WTC11 (cell line): ENCODE measurements at regions not wholly inside any gene's neighbourhood (a gene's known extent, or its start where the extent isn't known, plus 50 kb on each side); places are given as distances from the start of the nearest gene placed in this dataset.

Experiments used
- ATAC-seq: fragments of 200-7000 bp; cut with Tn5 transposase; 2 replicates; pipeline ENCODE4 v1.10.0; 2021; ENCODE audit warnings: mild to moderate bottlenecking, moderate library complexity
- CTCF ChIA-PET: fragments of 300-600 bp; sonication (Branson Sonifier 250); formaldehyde crosslinking; loops from one replicate; lab custom pipeline; 2021; ENCODE audit warnings: antibody characterized with exemption; lab: Charles Lee
- POLR2A ChIA-PET: fragments of 350-600 bp; sonication (Branson Sonifier 250); formaldehyde crosslinking; loops from one replicate; lab custom pipeline; 2021; ENCODE audit warnings: antibody characterized with exemption; lab: Charles Lee
- DNase-seq: peaks from one replicate; pipeline ENCODE4 v3.0.0; 2021; ENCODE audit warnings: low spot score
- H3K27ac Mint-ChIP-seq: 2 replicates; pipeline ENCODE4 v1.8.0; 2021; ENCODE audit warnings: mixed read lengths
- H3K27me3 Mint-ChIP-seq: 2 replicates; pipeline ENCODE4 v1.8.0; 2021; ENCODE audit warnings: low read depth, mild to moderate bottlenecking, moderate library complexity, mixed read lengths
- H3K36me3 Mint-ChIP-seq: 2 replicates; pipeline ENCODE4 v1.8.0; 2021; ENCODE audit warnings: mixed read lengths
- H3K4me1 Mint-ChIP-seq: 2 replicates; pipeline ENCODE4 v1.8.0; 2022; ENCODE audit warnings: mixed read lengths
- H3K4me3 Mint-ChIP-seq: 2 replicates; pipeline ENCODE4 v1.8.0; 2021; ENCODE audit warnings: mild to moderate bottlenecking, moderate library complexity, mixed read lengths
- H3K9me3 Mint-ChIP-seq: 2 replicates; pipeline ENCODE4 v1.8.0; 2021; ENCODE audit warnings: mixed read lengths
- CBFB ChIP-seq: sonication (generic); formaldehyde crosslinking; IDR thresholded peaks from 2 replicates; pipeline ENCODE4 v1.8.1; 2022; ENCODE audit warnings: mild to moderate bottlenecking, low read depth, missing genetic modification reagents
- ETV6 ChIP-seq: sonication (generic); formaldehyde crosslinking; IDR thresholded peaks from 2 replicates; pipeline ENCODE4 v1.8.1; 2022; ENCODE audit warnings: mild to moderate bottlenecking, missing genetic modification reagents
- FOXK1 ChIP-seq: sonication (generic); formaldehyde crosslinking; IDR thresholded peaks from 2 replicates; pipeline ENCODE4 v1.8.0; 2022; ENCODE audit warnings: mild to moderate bottlenecking, moderate library complexity, missing genetic modification reagents
- GTF2I ChIP-seq: fragments of 250-450 bp; sonication (Bioruptor Pico); conservative IDR thresholded peaks from 2 replicates; pipeline ENCODE4 v1.4.0; 2021; ENCODE audit warnings: mild to moderate bottlenecking
- HMGA2 ChIP-seq: fragments of 250-450 bp; sonication (Bioruptor Pico); IDR thresholded peaks from 2 replicates; pipeline ENCODE4 v1.4.0; 2021; ENCODE audit warnings: mild to moderate bottlenecking, moderate library complexity
- MXD4 ChIP-seq: fragments of 250-450 bp; sonication (Bioruptor Pico); IDR thresholded peaks from 2 replicates; pipeline ENCODE4 v1.8.0; 2021; ENCODE audit warnings: mild to moderate bottlenecking, moderate library complexity, borderline replicate concordance
- NFYB ChIP-seq: sonication (generic); formaldehyde crosslinking; conservative IDR thresholded peaks from 2 replicates; pipeline ENCODE4 v1.8.0; 2022; ENCODE audit warnings: low read depth, missing genetic modification reagents
- NR1H2 ChIP-seq: sonication (generic); formaldehyde crosslinking; IDR thresholded peaks from 2 replicates; pipeline ENCODE4 v1.9.0; 2021; ENCODE audit warnings: mild to moderate bottlenecking, moderate library complexity, missing genetic modification reagents
- NR2C2 ChIP-seq: sonication (generic); formaldehyde crosslinking; IDR thresholded peaks from 2 replicates; pipeline ENCODE4 v1.8.0; 2022; ENCODE audit warnings: mild to moderate bottlenecking, missing genetic modification reagents
- TEAD1 ChIP-seq: sonication (generic); formaldehyde crosslinking; IDR thresholded peaks from 2 replicates; pipeline ENCODE4 v1.8.0; 2022; ENCODE audit warnings: mild to moderate bottlenecking, missing genetic modification reagents
- TEAD4 ChIP-seq: sonication (generic); formaldehyde crosslinking; IDR thresholded peaks from 2 replicates; pipeline ENCODE4 v1.8.0; 2022; ENCODE audit warnings: mild to moderate bottlenecking, missing genetic modification reagents
- ZNF219 ChIP-seq: sonication (generic); formaldehyde crosslinking; IDR thresholded peaks from 2 replicates; pipeline ENCODE4 v1.8.0; 2023; ENCODE audit warnings: missing genetic modification reagents, mild to moderate bottlenecking, borderline replicate concordance
- TF ChIP-seq, protein P1 (sequence below): sonication (generic); formaldehyde crosslinking; IDR thresholded peaks from 2 replicates; pipeline ENCODE4 v1.8.0; 2022; ENCODE audit warnings: mild to moderate bottlenecking, missing genetic modification reagents
- TF ChIP-seq, protein P2 (sequence below): sonication (generic); formaldehyde crosslinking; IDR thresholded peaks from 2 replicates; pipeline ENCODE4 v1.8.0; 2022; ENCODE audit warnings: mild to moderate bottlenecking, missing genetic modification reagents
- TF ChIP-seq, protein P3 (sequence below): fragments of 250-450 bp; sonication (Bioruptor Pico); IDR thresholded peaks from 2 replicates; pipeline ENCODE4 v2.1.2; 2022; ENCODE audit warnings: mild to moderate bottlenecking, moderate library complexity
- TF ChIP-seq, protein P4 (sequence below): sonication (generic); formaldehyde crosslinking; IDR thresholded peaks from 2 replicates; pipeline ENCODE4 v1.8.1; 2023; ENCODE audit warnings: mild to moderate bottlenecking, missing genetic modification reagents
- TF ChIP-seq, protein P5 (sequence below): sonication (generic); formaldehyde crosslinking; IDR thresholded peaks from 2 replicates; pipeline ENCODE4 v1.8.1; 2023; ENCODE audit warnings: mild to moderate bottlenecking, missing genetic modification reagents, moderate library complexity
- TF ChIP-seq, protein P6 (sequence below): sonication (generic); formaldehyde crosslinking; IDR thresholded peaks from 2 replicates; pipeline ENCODE4 v1.8.1; 2022; ENCODE audit warnings: mild to moderate bottlenecking, missing genetic modification reagents, moderate library complexity, borderline replicate concordance
- TF ChIP-seq, protein P7 (sequence below): sonication (generic); formaldehyde crosslinking; IDR thresholded peaks from 2 replicates; pipeline ENCODE4 v1.8.0; 2023; ENCODE audit warnings: mild to moderate bottlenecking, missing genetic modification reagents
- TF ChIP-seq, protein P8 (sequence below): sonication (generic); formaldehyde crosslinking; IDR thresholded peaks from 2 replicates; pipeline ENCODE4 v1.8.1; 2022; ENCODE audit warnings: low read depth, missing genetic modification reagents, borderline replicate concordance
- TF ChIP-seq, protein P9 (sequence below): fragments of 250-450 bp; sonication (Bioruptor Pico); conservative IDR thresholded peaks from 2 replicates; pipeline ENCODE4 v1.9.0; 2021; ENCODE audit warnings: mild to moderate bottlenecking

DNA sequence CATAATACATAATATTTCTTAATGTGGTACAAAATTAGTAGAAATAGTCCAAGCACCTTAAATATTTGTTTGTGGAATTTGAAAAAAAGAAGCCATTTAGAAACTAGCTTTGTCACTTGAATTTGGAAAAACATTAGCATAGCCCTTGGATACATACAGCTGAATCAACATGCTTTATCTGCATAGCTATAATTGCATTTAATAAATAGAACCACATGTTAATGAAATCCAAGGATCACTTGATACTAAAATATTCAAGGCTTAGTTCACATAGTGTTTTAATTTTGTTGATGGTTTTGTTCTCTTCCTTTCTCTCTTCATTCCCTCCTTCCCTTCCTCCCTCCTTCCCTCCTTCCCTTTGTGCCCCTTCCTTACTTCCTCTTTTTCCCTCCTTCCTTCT, 169.4 kb upstream of the NRXN1 start:
- Mint-ChIP-seq H3K9me3 (peaks cover under 1% of the 10 kb centered on the region; the same call in 1 of the 2 replicates), H3K27me3 (no peaks in the 10 kb centered on the region), H3K4me3 (no peak overlapping the region), H3K27ac (no peak overlapping the region), H3K4me1 (no peaks in the 10 kb centered on the region), H3K36me3 (no peaks in the 10 kb centered on the region)
- POLR2A ChIA-PET: no interaction called here
- DNase-seq: no peak
- ATAC-seq: no peak
- CTCF ChIA-PET: no interaction called here
- TF ChIP-seq, protein P1, sequence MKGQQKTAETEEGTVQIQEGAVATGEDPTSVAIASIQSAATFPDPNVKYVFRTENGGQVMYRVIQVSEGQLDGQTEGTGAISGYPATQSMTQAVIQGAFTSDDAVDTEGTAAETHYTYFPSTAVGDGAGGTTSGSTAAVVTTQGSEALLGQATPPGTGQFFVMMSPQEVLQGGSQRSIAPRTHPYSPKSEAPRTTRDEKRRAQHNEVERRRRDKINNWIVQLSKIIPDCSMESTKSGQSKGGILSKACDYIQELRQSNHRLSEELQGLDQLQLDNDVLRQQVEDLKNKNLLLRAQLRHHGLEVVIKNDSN (CRISPR knock-in tag): no peak
- TF ChIP-seq HMGA2: no peak
- TF ChIP-seq, protein P2, sequence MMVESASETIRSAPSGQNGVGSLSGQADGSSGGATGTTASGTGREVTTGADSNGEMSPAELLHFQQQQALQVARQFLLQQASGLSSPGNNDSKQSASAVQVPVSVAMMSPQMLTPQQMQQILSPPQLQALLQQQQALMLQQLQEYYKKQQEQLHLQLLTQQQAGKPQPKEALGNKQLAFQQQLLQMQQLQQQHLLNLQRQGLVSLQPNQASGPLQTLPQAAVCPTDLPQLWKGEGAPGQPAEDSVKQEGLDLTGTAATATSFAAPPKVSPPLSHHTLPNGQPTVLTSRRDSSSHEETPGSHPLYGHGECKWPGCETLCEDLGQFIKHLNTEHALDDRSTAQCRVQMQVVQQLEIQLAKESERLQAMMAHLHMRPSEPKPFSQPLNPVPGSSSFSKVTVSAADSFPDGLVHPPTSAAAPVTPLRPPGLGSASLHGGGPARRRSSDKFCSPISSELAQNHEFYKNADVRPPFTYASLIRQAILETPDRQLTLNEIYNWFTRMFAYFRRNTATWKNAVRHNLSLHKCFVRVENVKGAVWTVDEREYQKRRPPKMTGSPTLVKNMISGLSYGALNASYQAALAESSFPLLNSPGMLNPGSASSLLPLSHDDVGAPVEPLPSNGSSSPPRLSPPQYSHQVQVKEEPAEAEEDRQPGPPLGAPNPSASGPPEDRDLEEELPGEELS (CRISPR knock-in tag): no peak
- TF ChIP-seq, protein P3, sequence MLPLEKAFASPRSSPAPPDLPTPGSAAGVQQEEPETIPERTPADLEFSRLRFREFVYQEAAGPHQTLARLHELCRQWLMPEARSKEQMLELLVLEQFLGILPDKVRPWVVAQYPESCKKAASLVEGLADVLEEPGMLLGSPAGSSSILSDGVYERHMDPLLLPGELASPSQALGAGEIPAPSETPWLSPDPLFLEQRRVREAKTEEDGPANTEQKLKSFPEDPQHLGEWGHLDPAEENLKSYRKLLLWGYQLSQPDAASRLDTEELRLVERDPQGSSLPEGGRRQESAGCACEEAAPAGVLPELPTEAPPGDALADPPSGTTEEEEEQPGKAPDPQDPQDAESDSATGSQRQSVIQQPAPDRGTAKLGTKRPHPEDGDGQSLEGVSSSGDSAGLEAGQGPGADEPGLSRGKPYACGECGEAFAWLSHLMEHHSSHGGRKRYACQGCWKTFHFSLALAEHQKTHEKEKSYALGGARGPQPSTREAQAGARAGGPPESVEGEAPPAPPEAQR: no peak
- TF ChIP-seq NFYB (CRISPR knock-in tag): no peak
- TF ChIP-seq, protein P4, sequence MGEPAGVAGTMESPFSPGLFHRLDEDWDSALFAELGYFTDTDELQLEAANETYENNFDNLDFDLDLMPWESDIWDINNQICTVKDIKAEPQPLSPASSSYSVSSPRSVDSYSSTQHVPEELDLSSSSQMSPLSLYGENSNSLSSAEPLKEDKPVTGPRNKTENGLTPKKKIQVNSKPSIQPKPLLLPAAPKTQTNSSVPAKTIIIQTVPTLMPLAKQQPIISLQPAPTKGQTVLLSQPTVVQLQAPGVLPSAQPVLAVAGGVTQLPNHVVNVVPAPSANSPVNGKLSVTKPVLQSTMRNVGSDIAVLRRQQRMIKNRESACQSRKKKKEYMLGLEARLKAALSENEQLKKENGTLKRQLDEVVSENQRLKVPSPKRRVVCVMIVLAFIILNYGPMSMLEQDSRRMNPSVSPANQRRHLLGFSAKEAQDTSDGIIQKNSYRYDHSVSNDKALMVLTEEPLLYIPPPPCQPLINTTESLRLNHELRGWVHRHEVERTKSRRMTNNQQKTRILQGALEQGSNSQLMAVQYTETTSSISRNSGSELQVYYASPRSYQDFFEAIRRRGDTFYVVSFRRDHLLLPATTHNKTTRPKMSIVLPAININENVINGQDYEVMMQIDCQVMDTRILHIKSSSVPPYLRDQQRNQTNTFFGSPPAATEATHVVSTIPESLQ (CRISPR knock-in tag): no peak
- TF ChIP-seq ETV6 (CRISPR knock-in tag): no peak

DNA sequence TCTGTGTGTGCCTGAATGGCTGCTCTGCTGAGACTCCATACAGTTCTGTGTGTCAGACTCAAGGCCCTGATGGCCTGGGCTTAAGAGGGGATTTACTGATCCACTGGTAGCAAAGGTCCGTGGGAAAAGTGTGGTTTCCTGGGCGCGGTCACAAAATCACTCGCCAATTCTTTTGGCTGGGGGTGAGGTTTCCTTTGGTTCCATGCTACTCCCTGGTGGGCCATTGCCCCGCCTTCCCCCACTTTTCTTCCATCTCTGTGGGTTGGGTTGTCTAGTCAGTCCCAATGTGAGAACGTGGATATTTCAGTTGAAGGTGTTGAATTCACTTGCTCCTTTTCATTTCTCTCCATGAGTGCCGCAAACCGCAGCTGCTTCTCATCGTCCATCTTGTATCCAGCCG, 162.7 kb upstream of the NRXN1 start:
- no peak for ATAC-seq
- CTCF ChIA-PET: no interaction called here
- Mint-ChIP-seq H3K36me3 (peaks cover 8% of the 10 kb centered on the region; the same call in 1 of the 2 replicates), H3K27me3 (no peaks in the 10 kb centered on the region), H3K27ac (no peak overlapping the region), H3K4me1 (peaks cover 9% of the 10 kb centered on the region), H3K9me3 (peaks cover 33% of the 10 kb centered on the region), H3K4me3 (no peak overlapping the region)
- no peak for DNase-seq
- POLR2A ChIA-PET: no interaction called here
- TF ChIP-seq, protein P5, sequence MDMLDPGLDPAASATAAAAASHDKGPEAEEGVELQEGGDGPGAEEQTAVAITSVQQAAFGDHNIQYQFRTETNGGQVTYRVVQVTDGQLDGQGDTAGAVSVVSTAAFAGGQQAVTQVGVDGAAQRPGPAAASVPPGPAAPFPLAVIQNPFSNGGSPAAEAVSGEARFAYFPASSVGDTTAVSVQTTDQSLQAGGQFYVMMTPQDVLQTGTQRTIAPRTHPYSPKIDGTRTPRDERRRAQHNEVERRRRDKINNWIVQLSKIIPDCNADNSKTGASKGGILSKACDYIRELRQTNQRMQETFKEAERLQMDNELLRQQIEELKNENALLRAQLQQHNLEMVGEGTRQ (CRISPR knock-in tag): no peak
- TF ChIP-seq, protein P6, sequence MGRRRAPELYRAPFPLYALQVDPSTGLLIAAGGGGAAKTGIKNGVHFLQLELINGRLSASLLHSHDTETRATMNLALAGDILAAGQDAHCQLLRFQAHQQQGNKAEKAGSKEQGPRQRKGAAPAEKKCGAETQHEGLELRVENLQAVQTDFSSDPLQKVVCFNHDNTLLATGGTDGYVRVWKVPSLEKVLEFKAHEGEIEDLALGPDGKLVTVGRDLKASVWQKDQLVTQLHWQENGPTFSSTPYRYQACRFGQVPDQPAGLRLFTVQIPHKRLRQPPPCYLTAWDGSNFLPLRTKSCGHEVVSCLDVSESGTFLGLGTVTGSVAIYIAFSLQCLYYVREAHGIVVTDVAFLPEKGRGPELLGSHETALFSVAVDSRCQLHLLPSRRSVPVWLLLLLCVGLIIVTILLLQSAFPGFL: no peak
- TF ChIP-seq TEAD1 (no peak), GTF2I (CRISPR knock-in tag) (no peak), NR1H2 (no peak), FOXK1 (CRISPR knock-in tag) (no peak), MXD4 (CRISPR knock-in tag) (no peak), CBFB (CRISPR knock-in tag) (no peak), NR2C2 (no peak), ZNF219 (CRISPR knock-in tag) (no peak), TEAD4 (no peak)
- TF ChIP-seq, protein P7, sequence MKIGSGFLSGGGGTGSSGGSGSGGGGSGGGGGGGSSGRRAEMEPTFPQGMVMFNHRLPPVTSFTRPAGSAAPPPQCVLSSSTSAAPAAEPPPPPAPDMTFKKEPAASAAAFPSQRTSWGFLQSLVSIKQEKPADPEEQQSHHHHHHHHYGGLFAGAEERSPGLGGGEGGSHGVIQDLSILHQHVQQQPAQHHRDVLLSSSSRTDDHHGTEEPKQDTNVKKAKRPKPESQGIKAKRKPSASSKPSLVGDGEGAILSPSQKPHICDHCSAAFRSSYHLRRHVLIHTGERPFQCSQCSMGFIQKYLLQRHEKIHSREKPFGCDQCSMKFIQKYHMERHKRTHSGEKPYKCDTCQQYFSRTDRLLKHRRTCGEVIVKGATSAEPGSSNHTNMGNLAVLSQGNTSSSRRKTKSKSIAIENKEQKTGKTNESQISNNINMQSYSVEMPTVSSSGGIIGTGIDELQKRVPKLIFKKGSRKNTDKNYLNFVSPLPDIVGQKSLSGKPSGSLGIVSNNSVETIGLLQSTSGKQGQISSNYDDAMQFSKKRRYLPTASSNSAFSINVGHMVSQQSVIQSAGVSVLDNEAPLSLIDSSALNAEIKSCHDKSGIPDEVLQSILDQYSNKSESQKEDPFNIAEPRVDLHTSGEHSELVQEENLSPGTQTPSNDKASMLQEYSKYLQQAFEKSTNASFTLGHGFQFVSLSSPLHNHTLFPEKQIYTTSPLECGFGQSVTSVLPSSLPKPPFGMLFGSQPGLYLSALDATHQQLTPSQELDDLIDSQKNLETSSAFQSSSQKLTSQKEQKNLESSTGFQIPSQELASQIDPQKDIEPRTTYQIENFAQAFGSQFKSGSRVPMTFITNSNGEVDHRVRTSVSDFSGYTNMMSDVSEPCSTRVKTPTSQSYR (CRISPR knock-in tag): no peak
- TF ChIP-seq, protein P8, sequence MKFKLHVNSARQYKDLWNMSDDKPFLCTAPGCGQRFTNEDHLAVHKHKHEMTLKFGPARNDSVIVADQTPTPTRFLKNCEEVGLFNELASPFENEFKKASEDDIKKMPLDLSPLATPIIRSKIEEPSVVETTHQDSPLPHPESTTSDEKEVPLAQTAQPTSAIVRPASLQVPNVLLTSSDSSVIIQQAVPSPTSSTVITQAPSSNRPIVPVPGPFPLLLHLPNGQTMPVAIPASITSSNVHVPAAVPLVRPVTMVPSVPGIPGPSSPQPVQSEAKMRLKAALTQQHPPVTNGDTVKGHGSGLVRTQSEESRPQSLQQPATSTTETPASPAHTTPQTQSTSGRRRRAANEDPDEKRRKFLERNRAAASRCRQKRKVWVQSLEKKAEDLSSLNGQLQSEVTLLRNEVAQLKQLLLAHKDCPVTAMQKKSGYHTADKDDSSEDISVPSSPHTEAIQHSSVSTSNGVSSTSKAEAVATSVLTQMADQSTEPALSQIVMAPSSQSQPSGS (CRISPR knock-in tag): no peak
- TF ChIP-seq, protein P9, sequence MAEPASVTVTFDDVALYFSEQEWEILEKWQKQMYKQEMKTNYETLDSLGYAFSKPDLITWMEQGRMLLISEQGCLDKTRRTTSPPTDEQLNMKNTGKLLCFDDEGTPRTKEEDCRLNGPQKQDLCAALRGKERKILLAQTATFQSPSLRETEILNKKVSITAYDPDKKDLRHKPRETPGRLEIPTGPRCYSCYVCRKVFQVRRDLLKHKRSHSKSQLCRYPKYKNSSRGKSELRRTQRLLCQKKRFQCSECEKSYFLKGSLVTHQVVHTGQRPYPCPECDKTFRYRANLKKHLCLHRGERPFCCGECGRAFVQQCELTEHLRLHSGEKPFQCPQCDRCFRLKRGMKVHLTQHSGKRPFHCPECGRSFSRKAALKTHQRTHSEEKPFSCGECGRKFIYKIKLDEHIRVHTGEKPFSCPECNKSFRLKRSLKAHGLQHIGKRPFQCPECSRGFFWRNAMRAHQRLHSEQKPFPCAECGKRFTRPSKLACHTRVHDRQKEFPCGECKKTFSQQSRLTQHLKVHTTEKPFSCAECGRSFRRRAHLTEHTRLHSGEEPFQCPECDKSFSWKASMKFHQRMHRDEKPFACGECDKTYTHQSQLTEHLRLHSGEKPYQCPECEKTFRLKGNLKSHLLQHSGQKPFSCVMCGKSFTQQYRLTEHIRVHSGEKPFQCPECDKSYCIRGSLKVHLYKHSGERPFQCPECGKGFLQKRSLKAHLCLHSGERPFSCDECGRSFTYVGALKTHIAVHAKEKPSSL (CRISPR knock-in tag): no peak
